HEK293 (cell line): ENCODE measurements at regions not wholly inside any gene's neighbourhood (a gene's known extent, or its start where the extent isn't known, plus 50 kb on each side); places are given as distances from the start of the nearest gene placed in this dataset.

Experiments
- CTCF ChIP-seq: fragments of 450-650 bp; formaldehyde crosslinking; IDR thresholded peaks from 2 replicates; pipeline ENCODE4 v1.5.1; 2016; ENCODE audit warnings: missing biosample characterization, missing genetic modification characterization
- ZBTB49 ChIP-seq: fragments of 450-650 bp; formaldehyde crosslinking; IDR thresholded peaks from 2 replicates; pipeline ENCODE4 v1.5.1; 2016; ENCODE audit warnings: missing biosample characterization, missing genetic modification characterization, low read depth
- ZNF274 ChIP-seq, 2 experiments: fragments of 200-500 bp in 1 of 2; fragments of 450-650 bp in 1 of 2; sonication (Bioruptor generic) in 1 of 2; formaldehyde crosslinking in 1 of 2; IDR thresholded peaks; 2 replicates each; pipeline versions ENCODE4 v1.5.1 to v1.6.1; 2014 to 2016; ENCODE audit warnings: borderline replicate concordance in 1 of 2, inconsistent platforms in 1 of 2, low read length in 1 of 2, missing biosample characterization in 1 of 2, missing genetic modification characterization in 1 of 2

- TF ChIP-seq CTCF (tag by site-specific recombination): no peak
- no peak for TF ChIP-seq ZNF274 (IDR thresholded peaks at IDR 0.05; ENCODE audit: low read length)
- no peak for TF ChIP-seq ZNF274 (tag by site-specific recombination; IDR thresholded peaks at IDR 0.05; ENCODE audit: borderline replicate concordance)
- TF ChIP-seq ZBTB49 (tag by site-specific recombination): no peak
Observed at GRCh38 chr10:33695536-33695935, 361.1 kb upstream of the NRP1 start.
